ENCODE measurements at regions not wholly inside any gene's neighbourhood (a gene's known extent, or its start where the extent isn't known, plus 50 kb on each side); places are given as distances from the start of the nearest gene placed in this dataset.

GRCh38 chr2:164314148-164314547 lies 307.1 kb downstream of the GRB14 start:
- DNase-seq (ENCODE audit: low read depth in 1 of 2, low spot score in 2 of 2) (no peak), FAIRE-seq (no peak)
- Histone ChIP-seq H2AFZ (ENCODE audit: low read length) (0 out of 2 replicates have a peak overlapping the region, but pooled peaks have one; percentile 26), H3K4me3 (ENCODE audit: extremely low read depth in 1 of 4, insufficient read depth in 2 of 4, low read depth in 3 of 4, low read length in 4 of 4) (no peak overlapping the region), H3K9me3 (ENCODE audit: insufficient read depth in 2 of 2, low read depth in 1 of 2, low read length in 1 of 2) (no peaks in the 10 kb centered on the region), H3K4ac (replicated peaks; ENCODE audit: insufficient read length, low read depth, low read length) (no peak overlapping the region), H3K27me3 (replicated peaks in 1 of 4; ENCODE audit: control insufficient read depth in 3 of 4, extremely low read depth in 1 of 4, insufficient read depth in 3 of 4, low read length in 3 of 4) (no peaks in the 10 kb centered on the region), H3K9ac (replicated peaks in 1 of 4; ENCODE audit: extremely low read depth in 1 of 4, low read depth in 3 of 4, low read length in 3 of 4) (no peak overlapping the region), H2BK15ac (ENCODE audit: low read length) (no peak overlapping the region), H4K91ac (replicated peaks; ENCODE audit: insufficient read length, low read length) (no peak overlapping the region), H3K79me1 (ENCODE audit: low read depth, low read length) (no peaks in the 10 kb centered on the region), H3K14ac (ENCODE audit: insufficient read length) (no peak overlapping the region), H3K4me1 (replicated peaks in 1 of 4; ENCODE audit: control insufficient read depth in 3 of 4, insufficient read depth in 4 of 4, low read length in 3 of 4) (no peaks in the 10 kb centered on the region), H3K18ac (ENCODE audit: extremely low read depth, low read length) (no peak overlapping the region), H2BK5ac (ENCODE audit: low read depth, low read length) (no peak overlapping the region), H4K5ac (ENCODE audit: insufficient read length, low read depth, low read length) (no peak overlapping the region), H3K27ac (ENCODE audit: low read depth, low read length) (no peak overlapping the region), H4K20me1 (replicated peaks in 1 of 2; ENCODE audit: control insufficient read depth in 1 of 2, insufficient read depth in 2 of 2, low read length in 2 of 2) (no peaks in the 10 kb centered on the region), H3K23me2 (ENCODE audit: low read depth, low read length) (no peaks in the 10 kb centered on the region), H3K36me3 (ENCODE audit: control insufficient read depth in 2 of 4, insufficient read depth in 4 of 4, low read length in 3 of 4) (no peaks in the 10 kb centered on the region), H2BK120ac (replicated peaks; ENCODE audit: low read depth, low read length) (no peak overlapping the region), H2BK12ac (ENCODE audit: low read depth, low read length) (no peak overlapping the region), H3K56ac (replicated peaks; ENCODE audit: insufficient read length, low read depth, low read length) (no peak overlapping the region), H3K23ac (ENCODE audit: insufficient read length) (no peak overlapping the region), H3K4me2 (ENCODE audit: insufficient read depth in 1 of 2, low read depth in 2 of 2, low read length in 2 of 2) (no peak overlapping the region), H2BK20ac (ENCODE audit: low read length) (no peak overlapping the region), H2AK5ac (ENCODE audit: low read depth, low read length) (no peak overlapping the region), H3K79me2 (ENCODE audit: control insufficient read depth in 1 of 2, insufficient read depth in 2 of 2, low read length in 2 of 2) (no peaks in the 10 kb centered on the region), H4K8ac (ENCODE audit: extremely low read depth, insufficient read depth, low read length) (no peak overlapping the region)
- TF ChIP-seq RNF2 (IDR thresholded peaks at IDR 0.05; ENCODE audit: borderline replicate concordance, low read depth, low read length, missing control alignments, poor library complexity, severe bottlenecking), result no peak
- TF ChIP-seq POLR2AphosphoS5 (IDR thresholded peaks at IDR 0.05; ENCODE audit: low read depth, low read length), result no peak
- no peak for TF ChIP-seq HDAC6 (IDR thresholded peaks at IDR 0.05; ENCODE audit: low read depth, low read length)
- TF ChIP-seq PHF8 (conservative IDR thresholded peaks at IDR 0.05; ENCODE audit: low read depth, low read length), result no peak
- TF ChIP-seq CHD1 (IDR thresholded peaks at IDR 0.05; ENCODE audit: low read depth, low read length), result no peak
- TF ChIP-seq SP1 (IDR thresholded peaks at IDR 0.05; ENCODE audit: low read depth, low read length), result no peak
- TF ChIP-seq GTF2F1 (IDR thresholded peaks at IDR 0.05; ENCODE audit: borderline replicate concordance, low read depth, low read length), result no peak
- no peak for TF ChIP-seq CTBP2 (IDR thresholded peaks at IDR 0.05; ENCODE audit: borderline replicate concordance, insufficient read depth, insufficient read length, low read length)
- POLR2A ChIA-PET (ENCODE audit: partially characterized antibody), result no interaction called here
- 99% methylated on average over 4 of the region's 4 CpGs; no CpG with 5 or more reads in 1 of the 2 experiments for WGBS, 2 experiments (ENCODE audit: extremely low coverage in 1 of 2, insufficient coverage in 1 of 2, insufficient read length in 1 of 2, insufficient replicate concordance in 2 of 2, low coverage in 1 of 2, low lambda C conversion rate in 2 of 2, missing lambda C conversion rate in 1 of 2)
- CTCF ChIA-PET (ENCODE audit: partially characterized antibody), result no interaction called here

Measured in H1 (cell line).